Right cardiac atrium (tissue), 5 donors: ENCODE measurements at regions not wholly inside any gene's neighbourhood (a gene's known extent, or its start where the extent isn't known, plus 50 kb on each side); places are given as distances from the start of the nearest gene placed in this dataset.

Experiments
- ATAC-seq, 2 donors: fragments of 200-7000 bp; cut with Tn5 transposase; one replicate each; pipeline versions ENCODE4 v1.8.0 to v1.9.1; 2020; ENCODE audit warnings: moderate library complexity in 2 of 2, mild to moderate bottlenecking in 1 of 2
- DNase-seq, 3 donors: peaks; one replicate each; pipeline ENCODE4 v3.0.0-alpha.2; 2020
- H3K27ac ChIP-seq: one replicate; pipeline ENCODE4 v1.5.1; 2013; ENCODE audit warnings: mild to moderate bottlenecking, low read length, control low read depth, moderate library complexity
- H3K27me3 ChIP-seq: one replicate; pipeline ENCODE4 v1.6.1; 2013; ENCODE audit not compliant: control insufficient read depth, insufficient read depth
- H3K4me1 ChIP-seq: one replicate; pipeline ENCODE4 v1.6.1; 2013; ENCODE audit warnings: low read length; ENCODE audit not compliant: control insufficient read depth, insufficient read depth
- H3K4me3 ChIP-seq: one replicate; pipeline ENCODE4 v1.5.1; 2013; ENCODE audit warnings: low read length, control low read depth
- H3K9me3 ChIP-seq: one replicate; pipeline ENCODE4 v1.6.1; 2013; ENCODE audit warnings: low read length; ENCODE audit not compliant: control insufficient read depth
- WGBS: extraction: QIAGEN DNeasy Blood & Tissue Kit; methylation state at CpG from one replicate; pipeline ENCODE4 v1.1.7; 2013; 5-methylcytosine and 5-hydroxymethylcytosine counted together
- intact Hi-C, 4 donors: fragments of 100-400 bp; cut with DNase I; formaldehyde crosslinking; loops; one replicate each; pipeline versions ENCODE4 v1.11.0 to v1.14.0; 2022 to 2023
- donor health status: healthy with polysubstance abuse.
- donor health status: DM: no; HTN: yes; CAD: no.
- donor health status: DM: no; HTN: no; CAD: no.
- donor health status: DM: no; HTN: yes; CAD: no; lungs with severe emphysema.
- donor health status: DM: yes; HTN: yes; CAD: no.

GRCh38 chr15:79206940-79207339 is 75.6 kb upstream of the ANKRD34C start:
- no peak for DNase-seq
- ATAC-seq = no peak
- 61% methylated on average over 2 of the region's 2 CpGs for WGBS
- intact Hi-C loops = no loop called here
- Histone ChIP-seq H3K27ac (no peak overlapping the region), H3K4me3 (no peak overlapping the region), H3K9me3 (no peaks in the 10 kb centered on the region), H3K4me1 (peaks cover 3% of the 10 kb centered on the region), H3K27me3 (no peaks in the 10 kb centered on the region)

- Histone ChIP-seq H3K27me3 (no peaks in the 10 kb centered on the region), H3K4me1 (peaks cover 3% of the 10 kb centered on the region), H3K4me3 (no peak overlapping the region), H3K9me3 (no peaks in the 10 kb centered on the region), H3K27ac (no peak overlapping the region)
- DNase-seq (no peak), ATAC-seq (no peak)
- intact Hi-C loops = no loop called here
- WGBS = 72% methylated on average over 16 of the region's 16 CpGs
Measured at GRCh38 chr15:79204886-79205675, 77.4 kb upstream of the ANKRD34C start.

- WGBS = 92% methylated on average over 6 of the region's 6 CpGs
- no peak for ATAC-seq
Measured at GRCh38 chr15:79198461-79198860, 84.1 kb upstream of the ANKRD34C start.

GRCh38 chr15:79197285-79197684 is 85.2 kb upstream of the ANKRD34C start:
- WGBS = 59% methylated on average over 7 of the region's 7 CpGs
- H3K9me3 ChIP-seq = no peaks in the 10 kb centered on the region

More at GRCh38 chr15:79198461-79198860, 84.1 kb upstream of the ANKRD34C start:
- no peak for DNase-seq
- Histone ChIP-seq H3K4me3 (no peak overlapping the region), H3K4me1 (no peaks in the 10 kb centered on the region), H3K27ac (no peak overlapping the region), H3K27me3 (no peaks in the 10 kb centered on the region), H3K9me3 (no peaks in the 10 kb centered on the region)
- intact Hi-C loops = no loop called here

GRCh38 chr15:79195802-79196201 is 86.7 kb upstream of the ANKRD34C start:
- H3K27ac ChIP-seq = no peak overlapping the region
- H3K4me1 ChIP-seq = no peaks in the 10 kb centered on the region
- no peaks in the 10 kb centered on the region for H3K9me3 ChIP-seq
- H3K27me3 ChIP-seq = no peaks in the 10 kb centered on the region
- DNase-seq (no peak), ATAC-seq (no peak)
- intact Hi-C loops = no loop called here
- no peak overlapping the region for H3K4me3 ChIP-seq
- 62% methylated on average over 5 of the region's 5 CpGs for WGBS

More at GRCh38 chr15:79197285-79197684, 85.2 kb upstream of the ANKRD34C start:
- Histone ChIP-seq H3K4me3 (no peak overlapping the region), H3K27ac (no peak overlapping the region), H3K27me3 (no peaks in the 10 kb centered on the region), H3K4me1 (no peaks in the 10 kb centered on the region)
- ATAC-seq (no peak), DNase-seq (no peak)
- intact Hi-C loops = no loop called here

GRCh38 chr15:79195239-79195638 is 87.3 kb upstream of the ANKRD34C start:
- intact Hi-C loops = no loop called here
- DNase-seq (no peak), ATAC-seq (no peak)
- Histone ChIP-seq H3K9me3 (no peaks in the 10 kb centered on the region), H3K4me1 (no peaks in the 10 kb centered on the region), H3K4me3 (no peak overlapping the region), H3K27me3 (no peaks in the 10 kb centered on the region), H3K27ac (no peak overlapping the region)
- 55% methylated on average over 4 of the region's 4 CpGs for whole genome bisulfite sequencing

- ATAC-seq (no peak), DNase-seq (no peak)
- Histone ChIP-seq H3K27me3 (no peaks in the 10 kb centered on the region), H3K9me3 (no peaks in the 10 kb centered on the region), H3K4me1 (no peaks in the 10 kb centered on the region), H3K4me3 (no peak overlapping the region), H3K27ac (no peak overlapping the region)
- intact Hi-C loops = no loop called here
- WGBS = 46% methylated on average over 3 of the region's 3 CpGs
Measured at GRCh38 chr15:79194386-79194785, 88.1 kb upstream of the ANKRD34C start.

GRCh38 chr15:79193549-79193948 is 89.0 kb upstream of the ANKRD34C start:
- 69% methylated on average over 2 of the region's 2 CpGs for WGBS
- ATAC-seq (no peak), DNase-seq (no peak)
- intact Hi-C loops = no loop called here
- Histone ChIP-seq H3K27me3 (no peaks in the 10 kb centered on the region), H3K4me3 (no peak overlapping the region), H3K9me3 (no peaks in the 10 kb centered on the region), H3K4me1 (no peaks in the 10 kb centered on the region), H3K27ac (no peak overlapping the region)

GRCh38 chr15:79193103-79193502 is 89.4 kb upstream of the ANKRD34C start:
- no peak for ATAC-seq
- WGBS = 73% methylated on average over 6 of the region's 6 CpGs

GRCh38 chr15:79192462-79193036 is 90.0 kb upstream of the ANKRD34C start:
- H3K4me1 ChIP-seq = no peaks in the 10 kb centered on the region
- no peak for DNase-seq
- H3K27ac ChIP-seq = no peak overlapping the region
- H3K9me3 ChIP-seq = no peaks in the 10 kb centered on the region
- H3K4me3 ChIP-seq = no peak overlapping the region
- no peaks in the 10 kb centered on the region for H3K27me3 ChIP-seq
- intact Hi-C loops = no loop called here
- 51% methylated on average over 10 of the region's 10 CpGs for WGBS
- no peak for ATAC-seq

More at GRCh38 chr15:79193103-79193502, 89.4 kb upstream of the ANKRD34C start:
- no peak overlapping the region for H3K4me3 ChIP-seq
- no peak for DNase-seq
- H3K9me3 ChIP-seq = no peaks in the 10 kb centered on the region
- intact Hi-C loops = no loop called here
- no peak overlapping the region for H3K27ac ChIP-seq
- H3K4me1 ChIP-seq = no peaks in the 10 kb centered on the region
- no peaks in the 10 kb centered on the region for H3K27me3 ChIP-seq

GRCh38 chr15:79190093-79190492 is 92.4 kb upstream of the ANKRD34C start:
- Histone ChIP-seq H3K4me3 (no peak overlapping the region), H3K4me1 (no peaks in the 10 kb centered on the region), H3K27me3 (no peaks in the 10 kb centered on the region), H3K27ac (no peak overlapping the region), H3K9me3 (no peaks in the 10 kb centered on the region)
- 79% methylated on average over 8 of the region's 8 CpGs for WGBS
- ATAC-seq (no peak), DNase-seq (no peak)
- intact Hi-C loops = no loop called here
